ENCODE measurements at regions not wholly inside any gene's neighbourhood (a gene's known extent, or its start where the extent isn't known, plus 50 kb on each side); places are given as distances from the start of the nearest gene placed in this dataset.

DNA sequence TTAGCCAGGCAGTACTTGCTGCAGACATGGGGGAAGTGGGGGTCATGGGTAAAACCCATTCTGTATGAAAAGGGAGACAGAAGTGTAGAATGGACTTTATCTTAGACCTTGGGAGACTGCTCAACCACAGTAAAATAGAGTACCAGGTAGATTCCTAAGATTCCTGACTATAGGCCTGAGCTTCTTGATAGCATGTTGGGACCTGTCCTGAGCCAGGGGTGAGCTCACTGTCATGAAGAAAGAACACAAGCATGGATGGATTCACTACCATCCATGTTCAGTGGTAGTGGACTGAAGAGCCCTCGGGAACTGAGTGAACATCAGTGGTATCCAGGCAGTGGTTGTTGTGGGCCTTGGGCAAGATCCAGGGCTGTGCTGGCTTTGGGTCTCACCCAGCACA, 1003.8 kb downstream of the TMTC2 start:
- no peaks in the 10 kb centered on the region for H3K36me3 ChIP-seq

DNA sequence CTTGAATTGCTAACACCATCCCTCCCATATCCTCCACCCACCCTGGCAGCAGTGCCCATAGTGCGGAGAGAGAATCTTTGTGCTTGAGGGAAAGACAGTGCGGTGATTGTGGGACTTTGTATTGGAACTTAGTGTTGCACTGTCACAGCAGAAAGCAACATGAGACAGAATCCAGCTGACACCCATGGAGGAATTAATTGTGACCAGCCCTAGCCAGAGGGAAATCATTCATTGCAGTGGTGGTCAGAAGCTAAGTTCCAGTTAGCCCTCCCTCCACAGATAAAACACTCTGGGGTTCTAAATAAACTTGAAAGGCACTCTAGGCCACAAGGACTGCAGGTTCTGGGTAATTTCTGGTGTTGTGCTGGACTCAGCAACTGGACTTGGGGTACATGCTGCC, 1002.6 kb downstream of the TMTC2 start:
- TF ChIP-seq, protein P1, sequence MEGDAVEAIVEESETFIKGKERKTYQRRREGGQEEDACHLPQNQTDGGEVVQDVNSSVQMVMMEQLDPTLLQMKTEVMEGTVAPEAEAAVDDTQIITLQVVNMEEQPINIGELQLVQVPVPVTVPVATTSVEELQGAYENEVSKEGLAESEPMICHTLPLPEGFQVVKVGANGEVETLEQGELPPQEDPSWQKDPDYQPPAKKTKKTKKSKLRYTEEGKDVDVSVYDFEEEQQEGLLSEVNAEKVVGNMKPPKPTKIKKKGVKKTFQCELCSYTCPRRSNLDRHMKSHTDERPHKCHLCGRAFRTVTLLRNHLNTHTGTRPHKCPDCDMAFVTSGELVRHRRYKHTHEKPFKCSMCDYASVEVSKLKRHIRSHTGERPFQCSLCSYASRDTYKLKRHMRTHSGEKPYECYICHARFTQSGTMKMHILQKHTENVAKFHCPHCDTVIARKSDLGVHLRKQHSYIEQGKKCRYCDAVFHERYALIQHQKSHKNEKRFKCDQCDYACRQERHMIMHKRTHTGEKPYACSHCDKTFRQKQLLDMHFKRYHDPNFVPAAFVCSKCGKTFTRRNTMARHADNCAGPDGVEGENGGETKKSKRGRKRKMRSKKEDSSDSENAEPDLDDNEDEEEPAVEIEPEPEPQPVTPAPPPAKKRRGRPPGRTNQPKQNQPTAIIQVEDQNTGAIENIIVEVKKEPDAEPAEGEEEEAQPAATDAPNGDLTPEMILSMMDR (IDR thresholded peaks at IDR 0.05), result no peak
- 85% methylated on average over 2 of the region's 2 CpGs for WGBS, 2 donors
- Histone ChIP-seq H3K4me3 (no peak overlapping the region), H3K9me3 (peaks cover 0 to 7% (median 0%) of the 10 kb centered on the region in 4 donors), H3K27me3 (no peaks in the 10 kb centered on the region), H3K27ac (no peak overlapping the region), H3K4me1 (no peaks in the 10 kb centered on the region), H3K36me3 (no peaks in the 10 kb centered on the region)
- no peak for DNase-seq (ENCODE audit: low spot score in 2 of 2)

More for the DNA sequence above, 1003.8 kb downstream of the TMTC2 start:
- WGBS, 2 donors, result 83 to 100% methylated on average over 1 of the region's 1 CpG
- H3K4me1 ChIP-seq, result no peaks in the 10 kb centered on the region
- peaks cover 0 to 7% (median 0%) of the 10 kb centered on the region in 4 donors for H3K9me3 ChIP-seq
- no peak overlapping the region for H3K27ac ChIP-seq
- TF ChIP-seq, protein P1 (IDR thresholded peaks at IDR 0.05), result no peak
- no peak for TF ChIP-seq POLR2A (IDR thresholded peaks at IDR 0.05)
- no peak for TF ChIP-seq EP300 (IDR thresholded peaks at IDR 0.05)
- no peaks in the 10 kb centered on the region for H3K27me3 ChIP-seq
- H3K4me3 ChIP-seq, result no peak overlapping the region
- DNase-seq (ENCODE audit: low spot score in 2 of 2), result no peak

DNA sequence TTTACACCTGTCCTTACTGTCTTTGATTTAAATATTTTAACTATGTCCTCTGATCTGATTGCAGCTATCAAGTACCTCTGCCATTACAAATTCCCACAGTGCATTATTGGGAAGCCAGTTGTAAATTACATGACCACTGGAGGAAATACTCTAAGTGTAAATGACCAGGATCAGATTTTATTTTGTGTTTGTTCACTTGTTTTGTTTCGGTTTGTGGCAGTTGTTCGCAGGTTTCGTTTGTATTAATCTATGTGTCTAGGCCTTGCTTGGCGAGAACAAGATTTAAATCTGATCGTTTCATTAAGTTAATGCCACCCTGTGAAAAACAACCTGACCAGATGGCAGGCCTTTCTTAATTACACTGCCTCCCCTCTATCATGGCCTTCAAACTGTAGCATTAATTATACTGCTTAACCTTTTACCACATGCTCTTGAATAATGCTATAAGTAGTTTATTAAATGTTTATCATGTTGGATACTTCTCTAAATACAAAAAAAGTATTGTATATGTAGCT, 990.1 kb downstream of the TMTC2 start:
- Histone ChIP-seq H3K9me3 (no peaks in the 10 kb centered on the region), H3K4me3 (no peak overlapping the region), H3K27me3 (no peaks in the 10 kb centered on the region), H3K27ac (no peak overlapping the region), H3K36me3 (no peaks in the 10 kb centered on the region), H3K4me1 (no peaks in the 10 kb centered on the region)
- WGBS, 2 donors, result 92 to 97% methylated on average over 5 of the region's 5 CpGs
- no peak for DNase-seq (ENCODE audit: low spot score in 2 of 2)
- TF ChIP-seq, protein P1 (IDR thresholded peaks at IDR 0.05), result no peak
- TF ChIP-seq POLR2A (IDR thresholded peaks at IDR 0.05), result no peak
- TF ChIP-seq EP300 (IDR thresholded peaks at IDR 0.05), result no peak

DNA sequence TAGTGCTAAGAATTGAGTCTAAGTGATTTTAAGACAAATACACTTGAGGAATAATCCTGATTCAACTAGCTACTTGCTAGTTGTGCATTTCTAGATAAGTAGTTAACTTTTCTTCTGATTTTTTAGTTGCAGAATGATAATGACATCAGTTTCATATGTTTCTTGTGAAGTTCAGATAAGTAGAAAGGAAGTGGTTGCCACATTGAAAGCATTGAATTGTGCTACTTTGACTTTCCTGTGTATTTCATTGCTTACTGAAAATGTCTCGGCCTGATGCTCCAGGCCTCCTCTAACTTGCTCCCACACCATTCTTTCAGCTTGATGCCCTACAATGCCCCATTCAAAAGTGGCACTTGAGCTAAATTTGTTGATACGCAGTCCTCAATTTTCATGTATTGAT, 980.0 kb downstream of the TMTC2 start:
- no peaks in the 10 kb centered on the region for H3K36me3 ChIP-seq

DNA sequence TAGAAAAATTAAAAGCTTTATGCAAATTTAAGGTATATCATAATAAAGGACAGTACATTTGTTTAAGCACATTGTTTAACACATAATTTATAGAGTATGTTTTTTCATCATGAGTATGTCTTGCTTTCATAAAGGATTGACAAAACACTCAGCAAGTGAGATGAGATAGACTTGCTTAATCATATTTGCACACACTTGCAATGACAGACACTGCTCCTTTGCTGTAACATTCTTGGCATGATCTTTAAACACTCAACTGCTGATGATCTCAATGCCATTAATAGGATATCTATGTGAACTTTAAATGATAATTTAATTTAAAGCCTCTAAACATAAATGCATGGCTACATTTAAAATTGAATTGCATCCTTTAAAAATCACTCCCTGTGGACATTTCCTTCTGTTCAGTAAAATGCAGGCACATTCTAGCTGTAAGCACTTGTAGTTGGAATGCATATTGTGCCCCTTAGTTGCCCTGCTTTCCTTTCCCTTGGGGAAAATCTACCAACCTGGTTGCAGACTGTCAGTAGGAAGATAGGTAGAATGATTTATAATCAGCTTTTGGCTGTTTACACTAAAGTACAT, 979.0 kb downstream of the TMTC2 start:
- H3K4me1 ChIP-seq, result peaks cover 0 to 3% (median 0%) of the 10 kb centered on the region in 4 donors
- H3K36me3 ChIP-seq, result no peaks in the 10 kb centered on the region
- DNase-seq (ENCODE audit: low spot score in 2 of 2), result no peak
- TF ChIP-seq, protein P1 (IDR thresholded peaks at IDR 0.05), result no peak
- TF ChIP-seq POLR2A (IDR thresholded peaks at IDR 0.05) (no peak), EP300 (IDR thresholded peaks at IDR 0.05) (no peak)
- H3K4me3 ChIP-seq, result no peak overlapping the region
- no peak overlapping the region for H3K27ac ChIP-seq
- no peaks in the 10 kb centered on the region for H3K27me3 ChIP-seq
- H3K9me3 ChIP-seq, result no peaks in the 10 kb centered on the region

More for the DNA sequence above, 980.0 kb downstream of the TMTC2 start:
- H3K9me3 ChIP-seq, result no peaks in the 10 kb centered on the region
- no peak overlapping the region for H3K4me3 ChIP-seq
- no peak for DNase-seq (ENCODE audit: low spot score in 2 of 2)
- TF ChIP-seq, protein P1 (IDR thresholded peaks at IDR 0.05), result no peak
- TF ChIP-seq POLR2A (IDR thresholded peaks at IDR 0.05) (no peak), EP300 (IDR thresholded peaks at IDR 0.05) (no peak)
- peaks cover 0 to 3% (median 0%) of the 10 kb centered on the region in 4 donors for H3K4me1 ChIP-seq
- H3K27ac ChIP-seq, result no peak overlapping the region
- H3K27me3 ChIP-seq, result no peaks in the 10 kb centered on the region
- 28 to 53% methylated on average over 2 of the region's 2 CpGs for WGBS, 2 donors
